ENCODE measurements at regions not wholly inside any gene's neighbourhood (a gene's known extent, or its start where the extent isn't known, plus 50 kb on each side); places are given as distances from the start of the nearest gene placed in this dataset.

GRCh38 chr21:39107739-39108138, 75.5 kb downstream of the PSMG1 start:
- H4K20me1 ChIP-seq (ENCODE audit: insufficient read depth): no peaks in the 10 kb centered on the region
- no peaks in the 10 kb centered on the region for H3K79me2 ChIP-seq (ENCODE audit: insufficient read depth)
- no peaks in the 10 kb centered on the region for H3K9me2 ChIP-seq (ENCODE audit: insufficient read depth)
- no peak for DNase-seq
- no peak overlapping the region for H3K27ac ChIP-seq
- H3K9ac ChIP-seq: no peak overlapping the region
- peaks cover 10% of the 10 kb centered on the region for H3F3A ChIP-seq (ENCODE audit: insufficient read depth)
- WGBS, 2 experiments (ENCODE audit: low coverage in 1 of 2, low lambda C conversion rate in 2 of 2, missing lambda C conversion rate in 2 of 2): 91 to 92% methylated on average over 13 of the region's 13 CpGs
- H3K4me2 ChIP-seq (ENCODE audit: unreplicated experiment): no peak overlapping the region
- no peak for TF ChIP-seq EZH2phosphoT487 (IDR thresholded peaks at IDR 0.05; ENCODE audit: insufficient read depth, low read depth)
- no peak for TF ChIP-seq EZH2 (IDR thresholded peaks at IDR 0.05; ENCODE audit: insufficient read depth, poor library complexity, severe bottlenecking)
- H3K4me3 ChIP-seq: no peak overlapping the region
- in situ Hi-C loops (cut with MboI): no loop called here
- H2AFZ ChIP-seq: no peak overlapping the region
- no peaks in the 10 kb centered on the region for H3K9me3 ChIP-seq (ENCODE audit: low read depth)
- no peaks in the 10 kb centered on the region for H3K27me3 ChIP-seq (replicated peaks; ENCODE audit: insufficient read depth)
- H3K36me3 ChIP-seq (ENCODE audit: low read depth): no peaks in the 10 kb centered on the region
- peaks cover 16% of the 10 kb centered on the region for H3K4me1 ChIP-seq (ENCODE audit: insufficient read depth)

- H3K79me2 ChIP-seq (ENCODE audit: insufficient read depth): no peaks in the 10 kb centered on the region
- in situ Hi-C loops (cut with MboI): no loop called here
- no peaks in the 10 kb centered on the region for H3K9me3 ChIP-seq (ENCODE audit: low read depth)
- H3K9me2 ChIP-seq (ENCODE audit: insufficient read depth): no peaks in the 10 kb centered on the region
- no peaks in the 10 kb centered on the region for H3K36me3 ChIP-seq (ENCODE audit: low read depth)
- no peak overlapping the region for H3K9ac ChIP-seq
- no peaks in the 10 kb centered on the region for H4K20me1 ChIP-seq (ENCODE audit: insufficient read depth)
- TF ChIP-seq EZH2phosphoT487 (IDR thresholded peaks at IDR 0.05; ENCODE audit: insufficient read depth, low read depth) (no peak), EZH2 (IDR thresholded peaks at IDR 0.05; ENCODE audit: insufficient read depth, poor library complexity, severe bottlenecking) (no peak)
- H3K4me2 ChIP-seq (ENCODE audit: unreplicated experiment): no peak overlapping the region
- H2AFZ ChIP-seq: no peak overlapping the region
- no peak overlapping the region for H3K27ac ChIP-seq
- no peak for DNase-seq
- H3F3A ChIP-seq (ENCODE audit: insufficient read depth): peaks cover 5% of the 10 kb centered on the region
- H3K4me3 ChIP-seq: no peak overlapping the region
- 86 to 89% methylated on average over 15 of the region's 15 CpGs for WGBS, 2 experiments (ENCODE audit: low coverage in 1 of 2, low lambda C conversion rate in 2 of 2, missing lambda C conversion rate in 2 of 2)
- H3K4me1 ChIP-seq (ENCODE audit: insufficient read depth): peaks cover 16% of the 10 kb centered on the region
- H3K27me3 ChIP-seq (replicated peaks; ENCODE audit: insufficient read depth): no peaks in the 10 kb centered on the region
Observed at GRCh38 chr21:39106881-39107462, 76.3 kb downstream of the PSMG1 start.

GRCh38 chr21:39105836-39106235, 77.4 kb downstream of the PSMG1 start:
- H2AFZ ChIP-seq: no peak overlapping the region
- H3K4me1 ChIP-seq (ENCODE audit: insufficient read depth): peaks cover 16% of the 10 kb centered on the region
- no peaks in the 10 kb centered on the region for H3K9me3 ChIP-seq (ENCODE audit: low read depth)
- H3K36me3 ChIP-seq (ENCODE audit: low read depth): no peaks in the 10 kb centered on the region
- H4K20me1 ChIP-seq (ENCODE audit: insufficient read depth): no peaks in the 10 kb centered on the region
- H3K4me2 ChIP-seq (ENCODE audit: unreplicated experiment): no peak overlapping the region
- DNase-seq: no peak
- H3K9ac ChIP-seq: no peak overlapping the region
- H3F3A ChIP-seq (ENCODE audit: insufficient read depth): peaks cover 3% of the 10 kb centered on the region; the same call in 1 of the 2 replicates
- H3K4me3 ChIP-seq: no peak overlapping the region
- no peaks in the 10 kb centered on the region for H3K9me2 ChIP-seq (ENCODE audit: insufficient read depth)
- no peaks in the 10 kb centered on the region for H3K27me3 ChIP-seq (replicated peaks; ENCODE audit: insufficient read depth)
- no peak for TF ChIP-seq EZH2 (IDR thresholded peaks at IDR 0.05; ENCODE audit: insufficient read depth, poor library complexity, severe bottlenecking)
- no peak for TF ChIP-seq EZH2phosphoT487 (IDR thresholded peaks at IDR 0.05; ENCODE audit: insufficient read depth, low read depth)
- WGBS, 2 experiments (ENCODE audit: low coverage in 1 of 2, low lambda C conversion rate in 2 of 2, missing lambda C conversion rate in 2 of 2): 92 to 94% methylated on average over 4 of the region's 4 CpGs
- H3K27ac ChIP-seq: no peak overlapping the region
- in situ Hi-C loops (cut with MboI): no loop called here
- H3K79me2 ChIP-seq (ENCODE audit: insufficient read depth): no peaks in the 10 kb centered on the region

- 92 to 94% methylated on average over 5 of the region's 5 CpGs for WGBS, 2 experiments (ENCODE audit: low coverage in 1 of 2, low lambda C conversion rate in 2 of 2, missing lambda C conversion rate in 2 of 2)
- Histone ChIP-seq H3K9ac (no peak overlapping the region), H2AFZ (no peak overlapping the region), H3F3A (ENCODE audit: insufficient read depth) (peaks cover 3% of the 10 kb centered on the region; the same call in 1 of the 2 replicates), H3K4me1 (ENCODE audit: insufficient read depth) (peaks cover 16% of the 10 kb centered on the region), H3K4me3 (no peak overlapping the region), H3K9me3 (ENCODE audit: low read depth) (no peaks in the 10 kb centered on the region), H3K79me2 (ENCODE audit: insufficient read depth) (no peaks in the 10 kb centered on the region), H3K27ac (no peak overlapping the region), H3K9me2 (ENCODE audit: insufficient read depth) (no peaks in the 10 kb centered on the region), H3K36me3 (ENCODE audit: low read depth) (no peaks in the 10 kb centered on the region), H3K27me3 (replicated peaks; ENCODE audit: insufficient read depth) (no peaks in the 10 kb centered on the region), H3K4me2 (ENCODE audit: unreplicated experiment) (no peak overlapping the region), H4K20me1 (ENCODE audit: insufficient read depth) (no peaks in the 10 kb centered on the region)
- TF ChIP-seq EZH2 (IDR thresholded peaks at IDR 0.05; ENCODE audit: insufficient read depth, poor library complexity, severe bottlenecking): no peak
- no peak for TF ChIP-seq EZH2phosphoT487 (IDR thresholded peaks at IDR 0.05; ENCODE audit: insufficient read depth, low read depth)
- in situ Hi-C loops (cut with MboI): no loop called here
- no peak for DNase-seq
Observed at GRCh38 chr21:39105341-39105765, 77.9 kb downstream of the PSMG1 start.

All from GM23248 (cell line).